ENCODE measurements at regions not wholly inside any gene's neighbourhood (a gene's known extent, or its start where the extent isn't known, plus 50 kb on each side); places are given as distances from the start of the nearest gene placed in this dataset.

- no peak for TF ChIP-seq ZNF274 (IDR thresholded peaks at IDR 0.05; ENCODE audit: low read depth, low read length)
- no peak for TF ChIP-seq SUZ12 (IDR thresholded peaks at IDR 0.05; ENCODE audit: extremely low read depth, insufficient read depth, insufficient read length)
- TF ChIP-seq YY1 (IDR thresholded peaks at IDR 0.05; ENCODE audit: insufficient read depth, insufficient read length): no peak
- DNase-seq (ENCODE audit: low read depth, low spot score): no peak
- Histone ChIP-seq H3K36me3 (ENCODE audit: insufficient read depth, insufficient read length, low read length) (no peaks in the 10 kb centered on the region), H3K9ac (ENCODE audit: insufficient read length, low read depth) (no peak overlapping the region), H3K4me3 (ENCODE audit: insufficient read length, low read depth) (no peak overlapping the region), H3K9me3 (ENCODE audit: insufficient read depth, low read length) (no peaks in the 10 kb centered on the region), H3K27me3 (ENCODE audit: insufficient read depth, insufficient read length) (no peaks in the 10 kb centered on the region), H3K4me1 (ENCODE audit: insufficient read depth, insufficient read length) (no peaks in the 10 kb centered on the region)
Observed at GRCh38 chr3:170752571-170753155, 117.3 kb downstream of the RPL22L1 start.

GRCh38 chr3:170751899-170752293 lies 118.1 kb downstream of the RPL22L1 start:
- no peaks in the 10 kb centered on the region for H3K4me1 ChIP-seq (ENCODE audit: insufficient read depth, insufficient read length)
- H3K4me3 ChIP-seq (ENCODE audit: insufficient read length, low read depth): no peak overlapping the region
- TF ChIP-seq YY1 (IDR thresholded peaks at IDR 0.05; ENCODE audit: insufficient read depth, insufficient read length): no peak
- TF ChIP-seq ZNF274 (IDR thresholded peaks at IDR 0.05; ENCODE audit: low read depth, low read length): no peak
- no peak for TF ChIP-seq SUZ12 (IDR thresholded peaks at IDR 0.05; ENCODE audit: extremely low read depth, insufficient read depth, insufficient read length)
- DNase-seq (ENCODE audit: low read depth, low spot score): no peak
- no peaks in the 10 kb centered on the region for H3K27me3 ChIP-seq (ENCODE audit: insufficient read depth, insufficient read length)
- H3K9ac ChIP-seq (ENCODE audit: insufficient read length, low read depth): no peak overlapping the region
- H3K9me3 ChIP-seq (ENCODE audit: insufficient read depth, low read length): no peaks in the 10 kb centered on the region
- no peaks in the 10 kb centered on the region for H3K36me3 ChIP-seq (ENCODE audit: insufficient read depth, insufficient read length, low read length)

GRCh38 chr3:170751083-170751898 lies 118.7 kb downstream of the RPL22L1 start:
- H3K4me1 ChIP-seq (ENCODE audit: insufficient read depth, insufficient read length): no peaks in the 10 kb centered on the region
- no peak overlapping the region for H3K9ac ChIP-seq (ENCODE audit: insufficient read length, low read depth)
- TF ChIP-seq ZNF274 (IDR thresholded peaks at IDR 0.05; ENCODE audit: low read depth, low read length) (no peak), YY1 (IDR thresholded peaks at IDR 0.05; ENCODE audit: insufficient read depth, insufficient read length) (no peak), SUZ12 (IDR thresholded peaks at IDR 0.05; ENCODE audit: extremely low read depth, insufficient read depth, insufficient read length) (no peak)
- H3K36me3 ChIP-seq (ENCODE audit: insufficient read depth, insufficient read length, low read length): no peaks in the 10 kb centered on the region
- DNase-seq (ENCODE audit: low read depth, low spot score): no peak
- no peaks in the 10 kb centered on the region for H3K27me3 ChIP-seq (ENCODE audit: insufficient read depth, insufficient read length)
- no peak overlapping the region for H3K4me3 ChIP-seq (ENCODE audit: insufficient read length, low read depth)
- no peaks in the 10 kb centered on the region for H3K9me3 ChIP-seq (ENCODE audit: insufficient read depth, low read length)

GRCh38 chr3:170750478-170750830 lies 119.5 kb downstream of the RPL22L1 start:
- TF ChIP-seq ZNF274 (IDR thresholded peaks at IDR 0.05; ENCODE audit: low read depth, low read length): no peak
- no peak for TF ChIP-seq YY1 (IDR thresholded peaks at IDR 0.05; ENCODE audit: insufficient read depth, insufficient read length)
- TF ChIP-seq SUZ12 (IDR thresholded peaks at IDR 0.05; ENCODE audit: extremely low read depth, insufficient read depth, insufficient read length): no peak
- H3K27me3 ChIP-seq (ENCODE audit: insufficient read depth, insufficient read length): no peaks in the 10 kb centered on the region
- no peak overlapping the region for H3K9ac ChIP-seq (ENCODE audit: insufficient read length, low read depth)
- H3K4me1 ChIP-seq (ENCODE audit: insufficient read depth, insufficient read length): no peaks in the 10 kb centered on the region
- no peak overlapping the region for H3K4me3 ChIP-seq (ENCODE audit: insufficient read length, low read depth)
- no peak for DNase-seq (ENCODE audit: low read depth, low spot score)
- H3K9me3 ChIP-seq (ENCODE audit: insufficient read depth, low read length): no peaks in the 10 kb centered on the region
- no peaks in the 10 kb centered on the region for H3K36me3 ChIP-seq (ENCODE audit: insufficient read depth, insufficient read length, low read length)

- H3K36me3 ChIP-seq (ENCODE audit: insufficient read depth, insufficient read length, low read length): no peaks in the 10 kb centered on the region
- no peaks in the 10 kb centered on the region for H3K27me3 ChIP-seq (ENCODE audit: insufficient read depth, insufficient read length)
Observed at GRCh38 chr3:170749765-170750477, 120.1 kb downstream of the RPL22L1 start.

GRCh38 chr3:170749185-170749584 lies 120.8 kb downstream of the RPL22L1 start:
- no peaks in the 10 kb centered on the region for H3K36me3 ChIP-seq (ENCODE audit: insufficient read depth, insufficient read length, low read length)
- H3K4me1 ChIP-seq (ENCODE audit: insufficient read depth, insufficient read length): no peaks in the 10 kb centered on the region
- no peaks in the 10 kb centered on the region for H3K9me3 ChIP-seq (ENCODE audit: insufficient read depth, low read length)
- H3K4me3 ChIP-seq (ENCODE audit: insufficient read length, low read depth): no peak overlapping the region
- no peak for DNase-seq (ENCODE audit: low read depth, low spot score)
- TF ChIP-seq ZNF274 (IDR thresholded peaks at IDR 0.05; ENCODE audit: low read depth, low read length): no peak
- no peak for TF ChIP-seq SUZ12 (IDR thresholded peaks at IDR 0.05; ENCODE audit: extremely low read depth, insufficient read depth, insufficient read length)
- no peak for TF ChIP-seq YY1 (IDR thresholded peaks at IDR 0.05; ENCODE audit: insufficient read depth, insufficient read length)
- H3K27me3 ChIP-seq (ENCODE audit: insufficient read depth, insufficient read length): no peaks in the 10 kb centered on the region
- no peak overlapping the region for H3K9ac ChIP-seq (ENCODE audit: insufficient read length, low read depth)

More at GRCh38 chr3:170749765-170750477, 120.1 kb downstream of the RPL22L1 start:
- H3K4me3 ChIP-seq (ENCODE audit: insufficient read length, low read depth): no peak overlapping the region
- no peak overlapping the region for H3K9ac ChIP-seq (ENCODE audit: insufficient read length, low read depth)
- TF ChIP-seq YY1 (IDR thresholded peaks at IDR 0.05; ENCODE audit: insufficient read depth, insufficient read length): no peak
- no peak for TF ChIP-seq SUZ12 (IDR thresholded peaks at IDR 0.05; ENCODE audit: extremely low read depth, insufficient read depth, insufficient read length)
- no peak for TF ChIP-seq ZNF274 (IDR thresholded peaks at IDR 0.05; ENCODE audit: low read depth, low read length)
- H3K4me1 ChIP-seq (ENCODE audit: insufficient read depth, insufficient read length): no peaks in the 10 kb centered on the region
- H3K9me3 ChIP-seq (ENCODE audit: insufficient read depth, low read length): no peaks in the 10 kb centered on the region
- no peak for DNase-seq (ENCODE audit: low read depth, low spot score)
